ENCODE measurements at regions not wholly inside any gene's neighbourhood (a gene's known extent, or its start where the extent isn't known, plus 50 kb on each side); places are given as distances from the start of the nearest gene placed in this dataset.

DNA sequence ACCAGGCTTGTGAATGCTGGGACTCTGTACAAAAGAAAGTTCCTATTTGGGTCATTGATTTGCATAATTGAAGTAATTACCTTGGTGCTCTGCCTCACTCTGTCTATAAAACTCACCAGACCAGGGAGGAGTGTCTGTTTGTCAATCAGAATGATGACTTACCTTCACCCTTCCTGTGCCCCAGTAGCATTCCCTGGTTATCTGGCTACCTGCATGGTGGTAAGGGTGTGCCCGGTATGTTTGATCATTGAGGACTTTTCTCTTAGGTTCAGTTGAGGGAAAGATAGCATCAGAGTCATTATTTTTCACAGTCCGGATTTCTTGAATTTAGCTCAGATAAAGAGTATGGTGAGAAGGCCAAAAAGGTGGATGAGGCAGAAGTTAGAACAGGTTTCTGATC is 190.0 kb downstream of the BRINP2 start:
- no peak for TF ChIP-seq HNF4G (IDR thresholded peaks at IDR 0.05; ENCODE audit: borderline replicate concordance, low read depth, low read length)
- TF ChIP-seq HNF4G (CRISPR knock-in tag; IDR thresholded peaks at IDR 0.05; ENCODE audit: borderline replicate concordance, low read depth): no peak
- TF ChIP-seq SP1 (IDR thresholded peaks at IDR 0.05): no peak
- no peak for TF ChIP-seq SP1 (CRISPR knock-in tag; IDR thresholded peaks at IDR 0.05)
- TF ChIP-seq, protein P1, sequence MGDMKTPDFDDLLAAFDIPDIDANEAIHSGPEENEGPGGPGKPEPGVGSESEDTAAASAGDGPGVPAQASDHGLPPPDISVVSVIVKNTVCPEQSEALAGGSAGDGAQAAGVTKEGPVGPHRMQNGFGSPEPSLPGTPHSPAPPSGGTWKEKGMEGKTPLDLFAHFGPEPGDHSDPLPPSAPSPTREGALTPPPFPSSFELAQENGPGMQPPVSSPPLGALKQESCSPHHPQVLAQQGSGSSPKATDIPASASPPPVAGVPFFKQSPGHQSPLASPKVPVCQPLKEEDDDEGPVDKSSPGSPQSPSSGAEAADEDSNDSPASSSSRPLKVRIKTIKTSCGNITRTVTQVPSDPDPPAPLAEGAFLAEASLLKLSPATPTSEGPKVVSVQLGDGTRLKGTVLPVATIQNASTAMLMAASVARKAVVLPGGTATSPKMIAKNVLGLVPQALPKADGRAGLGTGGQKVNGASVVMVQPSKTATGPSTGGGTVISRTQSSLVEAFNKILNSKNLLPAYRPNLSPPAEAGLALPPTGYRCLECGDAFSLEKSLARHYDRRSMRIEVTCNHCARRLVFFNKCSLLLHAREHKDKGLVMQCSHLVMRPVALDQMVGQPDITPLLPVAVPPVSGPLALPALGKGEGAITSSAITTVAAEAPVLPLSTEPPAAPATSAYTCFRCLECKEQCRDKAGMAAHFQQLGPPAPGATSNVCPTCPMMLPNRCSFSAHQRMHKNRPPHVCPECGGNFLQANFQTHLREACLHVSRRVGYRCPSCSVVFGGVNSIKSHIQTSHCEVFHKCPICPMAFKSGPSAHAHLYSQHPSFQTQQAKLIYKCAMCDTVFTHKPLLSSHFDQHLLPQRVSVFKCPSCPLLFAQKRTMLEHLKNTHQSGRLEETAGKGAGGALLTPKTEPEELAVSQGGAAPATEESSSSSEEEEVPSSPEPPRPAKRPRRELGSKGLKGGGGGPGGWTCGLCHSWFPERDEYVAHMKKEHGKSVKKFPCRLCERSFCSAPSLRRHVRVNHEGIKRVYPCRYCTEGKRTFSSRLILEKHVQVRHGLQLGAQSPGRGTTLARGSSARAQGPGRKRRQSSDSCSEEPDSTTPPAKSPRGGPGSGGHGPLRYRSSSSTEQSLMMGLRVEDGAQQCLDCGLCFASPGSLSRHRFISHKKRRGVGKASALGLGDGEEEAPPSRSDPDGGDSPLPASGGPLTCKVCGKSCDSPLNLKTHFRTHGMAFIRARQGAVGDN (CRISPR knock-in tag; IDR thresholded peaks at IDR 0.05): no peak
- no peak for TF ChIP-seq POGZ (CRISPR knock-in tag; IDR thresholded peaks at IDR 0.05)
- TF ChIP-seq NR2F6 (IDR thresholded peaks at IDR 0.05): no peak
- TF ChIP-seq NR2F6 (CRISPR knock-in tag; IDR thresholded peaks at IDR 0.05): no peak
- no peak for TF ChIP-seq ZFP1 (CRISPR knock-in tag; IDR thresholded peaks at IDR 0.05)
- TF ChIP-seq, protein P2, sequence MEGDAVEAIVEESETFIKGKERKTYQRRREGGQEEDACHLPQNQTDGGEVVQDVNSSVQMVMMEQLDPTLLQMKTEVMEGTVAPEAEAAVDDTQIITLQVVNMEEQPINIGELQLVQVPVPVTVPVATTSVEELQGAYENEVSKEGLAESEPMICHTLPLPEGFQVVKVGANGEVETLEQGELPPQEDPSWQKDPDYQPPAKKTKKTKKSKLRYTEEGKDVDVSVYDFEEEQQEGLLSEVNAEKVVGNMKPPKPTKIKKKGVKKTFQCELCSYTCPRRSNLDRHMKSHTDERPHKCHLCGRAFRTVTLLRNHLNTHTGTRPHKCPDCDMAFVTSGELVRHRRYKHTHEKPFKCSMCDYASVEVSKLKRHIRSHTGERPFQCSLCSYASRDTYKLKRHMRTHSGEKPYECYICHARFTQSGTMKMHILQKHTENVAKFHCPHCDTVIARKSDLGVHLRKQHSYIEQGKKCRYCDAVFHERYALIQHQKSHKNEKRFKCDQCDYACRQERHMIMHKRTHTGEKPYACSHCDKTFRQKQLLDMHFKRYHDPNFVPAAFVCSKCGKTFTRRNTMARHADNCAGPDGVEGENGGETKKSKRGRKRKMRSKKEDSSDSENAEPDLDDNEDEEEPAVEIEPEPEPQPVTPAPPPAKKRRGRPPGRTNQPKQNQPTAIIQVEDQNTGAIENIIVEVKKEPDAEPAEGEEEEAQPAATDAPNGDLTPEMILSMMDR (CRISPR knock-in tag; IDR thresholded peaks at IDR 0.05): no peak
- no peak for TF ChIP-seq PHB2 (IDR thresholded peaks at IDR 0.05; ENCODE audit: partially characterized antibody)
- no peak for TF ChIP-seq ZNF136 (CRISPR knock-in tag; IDR thresholded peaks at IDR 0.05; ENCODE audit: low read depth)
- TF ChIP-seq ZNF543 (CRISPR knock-in tag; IDR thresholded peaks at IDR 0.05): no peak
- TF ChIP-seq ZFX (CRISPR knock-in tag; IDR thresholded peaks at IDR 0.05; ENCODE audit: low read depth): no peak

Measured in HepG2 (cell line).